ENCODE measurements at regions not wholly inside any gene's neighbourhood (a gene's known extent, or its start where the extent isn't known, plus 50 kb on each side); places are given as distances from the start of the nearest gene placed in this dataset.

- no peak for TF ChIP-seq CTCF (IDR thresholded peaks at IDR 0.05; ENCODE audit: insufficient read depth, low read length, poor library complexity, severe bottlenecking)
- Histone ChIP-seq H3K4me3 (ENCODE audit: low read depth, low read length) (no peak overlapping the region), H3K27me3 (ENCODE audit: control insufficient read depth, insufficient read depth, low read length) (no peaks in the 10 kb centered on the region), H3K36me3 (ENCODE audit: control insufficient read depth, insufficient read depth, low read length) (no peaks in the 10 kb centered on the region)
- no peak for DNase-seq (ENCODE audit: low read depth)
Observed at GRCh38 chr5:52448111-52448510, 339.6 kb upstream of the ITGA1 start.

GRCh38 chr5:52449516-52449915 lies 338.2 kb upstream of the ITGA1 start:
- TF ChIP-seq CTCF (IDR thresholded peaks at IDR 0.05; ENCODE audit: insufficient read depth, low read length, poor library complexity, severe bottlenecking) = no peak
- Histone ChIP-seq H3K27me3 (ENCODE audit: control insufficient read depth, insufficient read depth, low read length) (no peaks in the 10 kb centered on the region), H3K4me3 (ENCODE audit: low read depth, low read length) (no peak overlapping the region), H3K36me3 (ENCODE audit: control insufficient read depth, insufficient read depth, low read length) (no peaks in the 10 kb centered on the region)
- DNase-seq (ENCODE audit: low read depth) = no peak

- Histone ChIP-seq H3K4me3 (ENCODE audit: low read depth, low read length) (no peak overlapping the region), H3K27me3 (ENCODE audit: control insufficient read depth, insufficient read depth, low read length) (no peaks in the 10 kb centered on the region), H3K36me3 (ENCODE audit: control insufficient read depth, insufficient read depth, low read length) (no peaks in the 10 kb centered on the region)
- TF ChIP-seq CTCF (IDR thresholded peaks at IDR 0.05; ENCODE audit: insufficient read depth, low read length, poor library complexity, severe bottlenecking) = no peak
- DNase-seq (ENCODE audit: low read depth) = no peak
Observed at GRCh38 chr5:52452098-52452497, 335.6 kb upstream of the ITGA1 start.

GRCh38 chr5:52453176-52453575 lies 334.5 kb upstream of the ITGA1 start:
- TF ChIP-seq CTCF (IDR thresholded peaks at IDR 0.05; ENCODE audit: insufficient read depth, low read length, poor library complexity, severe bottlenecking) = no peak
- no peak for DNase-seq (ENCODE audit: low read depth)
- H3K27me3 ChIP-seq (ENCODE audit: control insufficient read depth, insufficient read depth, low read length) = no peaks in the 10 kb centered on the region
- no peaks in the 10 kb centered on the region for H3K36me3 ChIP-seq (ENCODE audit: control insufficient read depth, insufficient read depth, low read length)
- no peak overlapping the region for H3K4me3 ChIP-seq (ENCODE audit: low read depth, low read length)

GRCh38 chr5:52455920-52456319 lies 331.8 kb upstream of the ITGA1 start:
- TF ChIP-seq CTCF (IDR thresholded peaks at IDR 0.05; ENCODE audit: insufficient read depth, low read length, poor library complexity, severe bottlenecking) = no peak
- H3K36me3 ChIP-seq (ENCODE audit: control insufficient read depth, insufficient read depth, low read length) = no peaks in the 10 kb centered on the region
- DNase-seq (ENCODE audit: low read depth) = no peak
- no peaks in the 10 kb centered on the region for H3K27me3 ChIP-seq (ENCODE audit: control insufficient read depth, insufficient read depth, low read length)
- H3K4me3 ChIP-seq (ENCODE audit: low read depth, low read length) = no peak overlapping the region

GRCh38 chr5:52457810-52458209 lies 329.9 kb upstream of the ITGA1 start:
- Histone ChIP-seq H3K4me3 (ENCODE audit: low read depth, low read length) (no peak overlapping the region), H3K36me3 (ENCODE audit: control insufficient read depth, insufficient read depth, low read length) (no peaks in the 10 kb centered on the region), H3K27me3 (ENCODE audit: control insufficient read depth, insufficient read depth, low read length) (no peaks in the 10 kb centered on the region)
- DNase-seq (ENCODE audit: low read depth) = no peak
- no peak for TF ChIP-seq CTCF (IDR thresholded peaks at IDR 0.05; ENCODE audit: insufficient read depth, low read length, poor library complexity, severe bottlenecking)

Data from kidney epithelial cell (primary cell).